ENCODE measurements at regions not wholly inside any gene's neighbourhood (a gene's known extent, or its start where the extent isn't known, plus 50 kb on each side); places are given as distances from the start of the nearest gene placed in this dataset.

DNA sequence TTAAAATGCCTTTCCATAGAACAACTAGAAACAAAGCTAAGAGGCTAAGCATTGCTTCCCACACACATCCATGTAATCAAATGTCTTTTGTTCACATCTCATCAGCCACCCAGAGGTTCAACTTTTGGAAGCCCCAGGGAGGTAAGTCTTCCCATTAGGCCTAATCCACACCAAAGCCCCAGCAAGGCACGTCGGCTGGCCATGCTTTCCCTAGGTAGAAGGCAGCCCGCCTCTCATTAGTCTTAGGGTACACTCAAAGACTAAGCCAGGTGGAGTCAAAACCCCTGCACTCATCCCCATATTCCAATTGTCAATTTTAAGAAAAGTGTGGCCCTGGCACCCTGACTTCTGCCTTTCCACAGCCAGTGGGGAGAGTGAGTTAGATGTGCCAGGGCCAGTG, 87.9 kb downstream of the ATPSCKMT start:
- Histone ChIP-seq H3K79me2 (replicated peaks; ENCODE audit: insufficient read depth, low read length) (no peaks in the 10 kb centered on the region), H3K36me3 (ENCODE audit: insufficient read depth, low read length) (no peaks in the 10 kb centered on the region), H3K27ac (ENCODE audit: low read length) (no peak overlapping the region), H2AFZ (ENCODE audit: low read depth, low read length) (no peak overlapping the region), H3K27me3 (ENCODE audit: insufficient read depth, low read depth, low read length) (no peaks in the 10 kb centered on the region), H3K4me3 (ENCODE audit: low read length) (no peak overlapping the region), H3K9me2 (ENCODE audit: insufficient read depth, low read length) (no peaks in the 10 kb centered on the region), H3K9me3 (ENCODE audit: low read length) (no peaks in the 10 kb centered on the region), H3F3A (ENCODE audit: insufficient read depth, low read length, poor library complexity, severe bottlenecking) (no peaks in the 10 kb centered on the region), H4K20me1 (ENCODE audit: insufficient read depth) (no peaks in the 10 kb centered on the region), H3K4me2 (ENCODE audit: low read length) (no peak overlapping the region), H3K9ac (ENCODE audit: low read length) (no peak overlapping the region)
- TF ChIP-seq MXI1 (conservative IDR thresholded peaks at IDR 0.05; ENCODE audit: poor library complexity, severe bottlenecking) = no peak
- TF ChIP-seq, protein P1, sequence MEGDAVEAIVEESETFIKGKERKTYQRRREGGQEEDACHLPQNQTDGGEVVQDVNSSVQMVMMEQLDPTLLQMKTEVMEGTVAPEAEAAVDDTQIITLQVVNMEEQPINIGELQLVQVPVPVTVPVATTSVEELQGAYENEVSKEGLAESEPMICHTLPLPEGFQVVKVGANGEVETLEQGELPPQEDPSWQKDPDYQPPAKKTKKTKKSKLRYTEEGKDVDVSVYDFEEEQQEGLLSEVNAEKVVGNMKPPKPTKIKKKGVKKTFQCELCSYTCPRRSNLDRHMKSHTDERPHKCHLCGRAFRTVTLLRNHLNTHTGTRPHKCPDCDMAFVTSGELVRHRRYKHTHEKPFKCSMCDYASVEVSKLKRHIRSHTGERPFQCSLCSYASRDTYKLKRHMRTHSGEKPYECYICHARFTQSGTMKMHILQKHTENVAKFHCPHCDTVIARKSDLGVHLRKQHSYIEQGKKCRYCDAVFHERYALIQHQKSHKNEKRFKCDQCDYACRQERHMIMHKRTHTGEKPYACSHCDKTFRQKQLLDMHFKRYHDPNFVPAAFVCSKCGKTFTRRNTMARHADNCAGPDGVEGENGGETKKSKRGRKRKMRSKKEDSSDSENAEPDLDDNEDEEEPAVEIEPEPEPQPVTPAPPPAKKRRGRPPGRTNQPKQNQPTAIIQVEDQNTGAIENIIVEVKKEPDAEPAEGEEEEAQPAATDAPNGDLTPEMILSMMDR (IDR thresholded peaks at IDR 0.05; ENCODE audit: poor library complexity, severe bottlenecking) = no peak
- TF ChIP-seq POLR2AphosphoS5 (IDR thresholded peaks at IDR 0.05) = no peak
- TF ChIP-seq EZH2 (IDR thresholded peaks at IDR 0.05; ENCODE audit: borderline replicate concordance, insufficient read depth, low read length, poor library complexity, severe bottlenecking) = no peak
- TF ChIP-seq, protein P2, sequence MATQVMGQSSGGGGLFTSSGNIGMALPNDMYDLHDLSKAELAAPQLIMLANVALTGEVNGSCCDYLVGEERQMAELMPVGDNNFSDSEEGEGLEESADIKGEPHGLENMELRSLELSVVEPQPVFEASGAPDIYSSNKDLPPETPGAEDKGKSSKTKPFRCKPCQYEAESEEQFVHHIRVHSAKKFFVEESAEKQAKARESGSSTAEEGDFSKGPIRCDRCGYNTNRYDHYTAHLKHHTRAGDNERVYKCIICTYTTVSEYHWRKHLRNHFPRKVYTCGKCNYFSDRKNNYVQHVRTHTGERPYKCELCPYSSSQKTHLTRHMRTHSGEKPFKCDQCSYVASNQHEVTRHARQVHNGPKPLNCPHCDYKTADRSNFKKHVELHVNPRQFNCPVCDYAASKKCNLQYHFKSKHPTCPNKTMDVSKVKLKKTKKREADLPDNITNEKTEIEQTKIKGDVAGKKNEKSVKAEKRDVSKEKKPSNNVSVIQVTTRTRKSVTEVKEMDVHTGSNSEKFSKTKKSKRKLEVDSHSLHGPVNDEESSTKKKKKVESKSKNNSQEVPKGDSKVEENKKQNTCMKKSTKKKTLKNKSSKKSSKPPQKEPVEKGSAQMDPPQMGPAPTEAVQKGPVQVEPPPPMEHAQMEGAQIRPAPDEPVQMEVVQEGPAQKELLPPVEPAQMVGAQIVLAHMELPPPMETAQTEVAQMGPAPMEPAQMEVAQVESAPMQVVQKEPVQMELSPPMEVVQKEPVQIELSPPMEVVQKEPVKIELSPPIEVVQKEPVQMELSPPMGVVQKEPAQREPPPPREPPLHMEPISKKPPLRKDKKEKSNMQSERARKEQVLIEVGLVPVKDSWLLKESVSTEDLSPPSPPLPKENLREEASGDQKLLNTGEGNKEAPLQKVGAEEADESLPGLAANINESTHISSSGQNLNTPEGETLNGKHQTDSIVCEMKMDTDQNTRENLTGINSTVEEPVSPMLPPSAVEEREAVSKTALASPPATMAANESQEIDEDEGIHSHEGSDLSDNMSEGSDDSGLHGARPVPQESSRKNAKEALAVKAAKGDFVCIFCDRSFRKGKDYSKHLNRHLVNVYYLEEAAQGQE (IDR thresholded peaks at IDR 0.05; ENCODE audit: borderline replicate concordance) = no peak
- no peak for TF ChIP-seq TAF1 (IDR thresholded peaks at IDR 0.05; ENCODE audit: low read depth)
- no peak for TF ChIP-seq EP300 (conservative IDR thresholded peaks at IDR 0.05; ENCODE audit: poor library complexity, severe bottlenecking)
- TF ChIP-seq RAD21 (conservative IDR thresholded peaks at IDR 0.05) = no peak
- TF ChIP-seq SMC3 (conservative IDR thresholded peaks at IDR 0.05; ENCODE audit: poor library complexity) = no peak

GRCh38 chr5:10160241-10160640, 89.4 kb downstream of the ATPSCKMT start:
- H3K9me2 ChIP-seq (ENCODE audit: insufficient read depth, low read length) = no peaks in the 10 kb centered on the region
- no peaks in the 10 kb centered on the region for H3K27me3 ChIP-seq (ENCODE audit: insufficient read depth, low read depth, low read length)
- no peaks in the 10 kb centered on the region for H3K9me3 ChIP-seq (ENCODE audit: low read length)
- H3K79me2 ChIP-seq (replicated peaks; ENCODE audit: insufficient read depth, low read length) = no peaks in the 10 kb centered on the region
- H3K9ac ChIP-seq (ENCODE audit: low read length) = no peak overlapping the region
- no peak overlapping the region for H2AFZ ChIP-seq (ENCODE audit: low read depth, low read length)
- no peaks in the 10 kb centered on the region for H4K20me1 ChIP-seq (ENCODE audit: insufficient read depth)
- H3K36me3 ChIP-seq (ENCODE audit: insufficient read depth, low read length) = no peaks in the 10 kb centered on the region
- no peak overlapping the region for H3K4me3 ChIP-seq (ENCODE audit: low read length)
- H3K27ac ChIP-seq (ENCODE audit: low read length) = no peak overlapping the region
- TF ChIP-seq EZH2 (IDR thresholded peaks at IDR 0.05; ENCODE audit: borderline replicate concordance, insufficient read depth, low read length, poor library complexity, severe bottlenecking) (no peak), EP300 (conservative IDR thresholded peaks at IDR 0.05; ENCODE audit: poor library complexity, severe bottlenecking) (no peak), TAF1 (IDR thresholded peaks at IDR 0.05; ENCODE audit: low read depth) (no peak), MXI1 (conservative IDR thresholded peaks at IDR 0.05; ENCODE audit: poor library complexity, severe bottlenecking) (no peak), POLR2AphosphoS5 (IDR thresholded peaks at IDR 0.05) (no peak)
- TF ChIP-seq, protein P1 (IDR thresholded peaks at IDR 0.05; ENCODE audit: poor library complexity, severe bottlenecking) = no peak
- H3F3A ChIP-seq (ENCODE audit: insufficient read depth, low read length, poor library complexity, severe bottlenecking) = no peaks in the 10 kb centered on the region
- H3K4me2 ChIP-seq (ENCODE audit: low read length) = no peak overlapping the region

Data from neural cell (in vitro differentiated cells).